Heart left ventricle (tissue), 13 donors: ENCODE measurements at regions not wholly inside any gene's neighbourhood (a gene's known extent, or its start where the extent isn't known, plus 50 kb on each side); places are given as distances from the start of the nearest gene placed in this dataset.

Experiments used
- POLR2A ChIP-seq, 2 donors: fragments of 450-650 bp; IDR thresholded peaks; one replicate each; pipeline ENCODE4 v1.6.1; 2017; ENCODE audit warnings: antibody characterized with exemption in 2 of 2, mild to moderate bottlenecking in 2 of 2, moderate library complexity in 2 of 2
- TF ChIP-seq, protein P1 (sequence below), 12 donors: fragments of 200-600 bp; sonication (generic) in 4 of 12; IDR thresholded peaks; one replicate each; pipeline versions ENCODE4 v1.5.0 to v1.8.0; 2018 to 2022; ENCODE audit warnings: antibody characterized with exemption in 12 of 12, mild to moderate bottlenecking in 5 of 12
- donor health status: ischemic (EF 13 %, LVEDD 7.1; RV severe dilation, severe dysfunction).
- donor health status: DM: no; HTN: yes; CAD: no.
- donor health status: DM: no; HTN: no; CAD: no.
- donor health status: ischemic (EF 25% LVEDD 6.9; RV normal size, moderate dysfunction).
- donor health status: ischemic (EF 25% LVEDD 5.7; RV mildly dilated, moderate dysfunction).
- donor health status: ischemic (EF 35%, LVEDD 5.7; RV mildly dilated, moderate dysfunction).
- donor health status: nonischemic (EF 11% LVEDD 7.7; RV severe dilation, severe dysfunction).
- donor health status: DM: yes; HTN: yes; CAD: no.
- donor health status: PGD.
- donor health status: ischemic (EF 29% LVEDD 5.4; RV normal size, mild dysfunction).
- donor health status: nonischemic (EF 23%, LVEDD 6.1; RV moderate dilation, normal function).

DNA sequence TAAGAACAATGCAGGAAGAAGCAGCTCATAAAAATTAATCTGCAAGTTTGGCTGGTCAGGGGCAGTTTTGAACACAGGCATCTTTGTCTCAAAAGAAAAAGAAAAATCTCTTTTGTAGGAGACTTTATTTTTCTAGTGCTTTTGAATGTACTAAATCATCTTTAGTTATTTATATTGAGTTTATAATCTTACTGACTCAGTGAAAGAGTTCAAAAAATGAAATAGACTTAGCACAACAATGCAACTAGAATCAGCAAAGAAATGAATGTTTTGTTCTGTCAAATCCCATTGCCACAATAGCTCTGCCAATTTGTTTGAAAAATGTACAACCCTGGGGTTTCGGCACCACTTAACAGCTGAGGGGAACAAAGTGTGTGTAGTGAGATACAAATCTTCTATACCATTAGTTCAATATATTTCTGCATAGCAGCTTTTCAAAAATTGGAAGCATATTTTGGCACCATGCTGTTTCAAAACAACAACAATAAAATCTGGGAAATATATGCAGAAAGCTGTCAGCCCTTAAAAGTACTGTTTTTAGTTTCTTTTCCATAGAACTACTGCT lies 1969.1 kb downstream of the MRPL39 start:
- TF ChIP-seq POLR2A (IDR thresholded peaks at IDR 0.05): no peak
- TF ChIP-seq, protein P1, sequence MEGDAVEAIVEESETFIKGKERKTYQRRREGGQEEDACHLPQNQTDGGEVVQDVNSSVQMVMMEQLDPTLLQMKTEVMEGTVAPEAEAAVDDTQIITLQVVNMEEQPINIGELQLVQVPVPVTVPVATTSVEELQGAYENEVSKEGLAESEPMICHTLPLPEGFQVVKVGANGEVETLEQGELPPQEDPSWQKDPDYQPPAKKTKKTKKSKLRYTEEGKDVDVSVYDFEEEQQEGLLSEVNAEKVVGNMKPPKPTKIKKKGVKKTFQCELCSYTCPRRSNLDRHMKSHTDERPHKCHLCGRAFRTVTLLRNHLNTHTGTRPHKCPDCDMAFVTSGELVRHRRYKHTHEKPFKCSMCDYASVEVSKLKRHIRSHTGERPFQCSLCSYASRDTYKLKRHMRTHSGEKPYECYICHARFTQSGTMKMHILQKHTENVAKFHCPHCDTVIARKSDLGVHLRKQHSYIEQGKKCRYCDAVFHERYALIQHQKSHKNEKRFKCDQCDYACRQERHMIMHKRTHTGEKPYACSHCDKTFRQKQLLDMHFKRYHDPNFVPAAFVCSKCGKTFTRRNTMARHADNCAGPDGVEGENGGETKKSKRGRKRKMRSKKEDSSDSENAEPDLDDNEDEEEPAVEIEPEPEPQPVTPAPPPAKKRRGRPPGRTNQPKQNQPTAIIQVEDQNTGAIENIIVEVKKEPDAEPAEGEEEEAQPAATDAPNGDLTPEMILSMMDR (IDR thresholded peaks at IDR 0.05): no peak
